H1 (cell line): ENCODE measurements at regions not wholly inside any gene's neighbourhood (a gene's known extent, or its start where the extent isn't known, plus 50 kb on each side); places are given as distances from the start of the nearest gene placed in this dataset.

ENCODE experiments used
- CTCF ChIA-PET: fragments of 300-600 bp; sonication (Branson Sonifier 250); formaldehyde crosslinking; loops from one replicate; lab custom pipeline; 2021; ENCODE audit not compliant: partially characterized antibody; lab: Charles Lee
- POLR2A ChIA-PET: fragments of 300-600 bp; sonication (Branson Sonifier 250); formaldehyde crosslinking; loops from one replicate; lab custom pipeline; 2021; ENCODE audit warnings: inconsistent platforms; ENCODE audit not compliant: partially characterized antibody; lab: Charles Lee
- DNase-seq, 2 experiments: peaks; one replicate each; pipeline versions ENCODE4 v3.0.0 to v3.0.0-alpha.2; 2010 to 2022; ENCODE audit warnings: low spot score in 2 of 2, low read depth in 1 of 2, mixed read lengths in 1 of 2
- FAIRE-seq: peaks from 2 replicates; lab custom pipeline; 2011; peaks lifted over from hg19 to GRCh38; lab: Jason Lieb, UNC
- H2AFZ ChIP-seq: 2 replicates; pipeline ENCODE4 v1.8.1; 2012; ENCODE audit warnings: low read length, inconsistent platforms
- H2AK5ac ChIP-seq: 2 replicates; pipeline ENCODE4 v1.6.1; 2013; ENCODE audit warnings: low read depth, low read length
- H2BK120ac ChIP-seq: replicated peaks from 2 replicates; pipeline ENCODE3; 2013; ENCODE audit warnings: low read depth, low read length, inconsistent platforms
- H2BK12ac ChIP-seq: 2 replicates; pipeline ENCODE4 v1.6.1; 2013; ENCODE audit warnings: low read depth, low read length
- H2BK15ac ChIP-seq: 2 replicates; pipeline ENCODE4 v1.6.1; 2013; ENCODE audit warnings: low read length
- H2BK20ac ChIP-seq: 2 replicates; pipeline ENCODE4 v1.6.1; 2013; ENCODE audit warnings: low read length
- H2BK5ac ChIP-seq: 2 replicates; pipeline ENCODE4 v1.6.1; 2013; ENCODE audit warnings: low read depth, low read length
- H3K14ac ChIP-seq: 2 replicates; pipeline ENCODE4 v1.6.1; 2013; ENCODE audit warnings: inconsistent platforms; ENCODE audit not compliant: insufficient read length
- H3K18ac ChIP-seq: 2 replicates; pipeline ENCODE4 v1.6.1; 2013; ENCODE audit warnings: low read length; ENCODE audit errors: extremely low read depth
- H3K23ac ChIP-seq: 2 replicates; pipeline ENCODE4 v1.6.1; 2013; ENCODE audit warnings: inconsistent platforms; ENCODE audit not compliant: insufficient read length
- H3K23me2 ChIP-seq: 2 replicates; pipeline ENCODE4 v1.6.1; 2013; ENCODE audit warnings: low read depth, low read length
- H3K27ac ChIP-seq: 2 replicates; pipeline ENCODE4 v1.6.1; 2011; ENCODE audit warnings: low read depth, low read length, inconsistent platforms
- H3K27me3 ChIP-seq, 4 experiments: replicated peaks in 1 of 4; 1 replicate in 1 of 4; 2 replicates in 3 of 4; pipeline versions ENCODE4 v1.6.1 to v1.8.1; 2011 to 2013; ENCODE audit warnings: low read length in 3 of 4, mild to moderate bottlenecking in 3 of 4, inconsistent platforms in 2 of 4, mixed read lengths in 2 of 4, moderate library complexity in 1 of 4; ENCODE audit not compliant: control insufficient read depth in 3 of 4, insufficient read depth in 3 of 4; ENCODE audit errors: extremely low read depth in 1 of 4
- H3K36me3 ChIP-seq, 4 experiments: 2 replicates each; pipeline versions ENCODE4 v1.6.1 to v1.8.1; 2011 to 2013; ENCODE audit warnings: mild to moderate bottlenecking in 4 of 4, low read length in 3 of 4, moderate library complexity in 2 of 4, control low read depth in 1 of 4, inconsistent platforms in 1 of 4; ENCODE audit not compliant: insufficient read depth in 4 of 4, control insufficient read depth in 2 of 4
- H3K4ac ChIP-seq: replicated peaks from 2 replicates; pipeline ENCODE3; 2013; ENCODE audit warnings: low read length, low read depth, mixed read lengths, inconsistent platforms; ENCODE audit not compliant: insufficient read length
- H3K4me1 ChIP-seq, 4 experiments: replicated peaks in 1 of 4; 1 replicate in 1 of 4; 2 replicates in 3 of 4; pipeline versions ENCODE4 v1.6.1 to v1.8.1; 2011 to 2013; ENCODE audit warnings: low read length in 3 of 4, inconsistent platforms in 2 of 4, mixed read lengths in 1 of 4; ENCODE audit not compliant: insufficient read depth in 4 of 4, control insufficient read depth in 3 of 4
- H3K4me2 ChIP-seq, 2 experiments: 2 replicates each; pipeline versions ENCODE4 v1.6.1 to v1.8.1; 2011 to 2013; ENCODE audit warnings: low read depth in 2 of 2, low read length in 2 of 2, control low read depth in 1 of 2, inconsistent platforms in 1 of 2, mild to moderate bottlenecking in 1 of 2; ENCODE audit not compliant: insufficient read depth in 1 of 2
- H3K4me3 ChIP-seq, 4 experiments: fragments of 200-600, 300-600 bp in 1 of 4; sonication (generic), shearing (Covaris generic), sonication (Bioruptor Twin) in 1 of 4; 2 replicates each; pipeline versions ENCODE4 v1.5.1 to v1.8.1; 2011 to 2016; ENCODE audit warnings: low read length in 4 of 4, low read depth in 3 of 4, control low read depth in 2 of 4, inconsistent platforms in 2 of 4, mild to moderate bottlenecking in 2 of 4, mixed read lengths in 1 of 4, moderate library complexity in 1 of 4; ENCODE audit not compliant: insufficient read depth in 2 of 4; ENCODE audit errors: extremely low read depth in 1 of 4
- H3K56ac ChIP-seq: replicated peaks from 2 replicates; pipeline ENCODE3; 2013; ENCODE audit warnings: low read depth, mild to moderate bottlenecking, mixed read lengths, low read length, inconsistent platforms; ENCODE audit not compliant: insufficient read length
- H3K79me1 ChIP-seq: 2 replicates; pipeline ENCODE4 v1.6.1; 2013; ENCODE audit warnings: low read depth, low read length, control low read depth
- H3K79me2 ChIP-seq, 2 experiments: 2 replicates each; pipeline versions ENCODE4 v1.6.1 to v1.8.1; 2012 to 2013; ENCODE audit warnings: low read length in 2 of 2, mild to moderate bottlenecking in 2 of 2, inconsistent platforms in 1 of 2; ENCODE audit not compliant: insufficient read depth in 2 of 2, control insufficient read depth in 1 of 2
- H3K9ac ChIP-seq, 4 experiments: replicated peaks in 1 of 4; 1 replicate in 1 of 4; 2 replicates in 3 of 4; pipeline versions ENCODE4 v1.6.1 to v1.8.1; 2011 to 2013; ENCODE audit warnings: low read depth in 3 of 4, low read length in 3 of 4, control low read depth in 2 of 4, mild to moderate bottlenecking in 2 of 4, moderate library complexity in 2 of 4, inconsistent platforms in 1 of 4; ENCODE audit errors: extremely low read depth in 1 of 4
- H3K9me3 ChIP-seq, 2 experiments: 2 replicates each; pipeline versions ENCODE4 v1.6.1 to v1.8.1; 2012 to 2013; ENCODE audit warnings: mild to moderate bottlenecking in 2 of 2, moderate library complexity in 2 of 2, control low read depth in 1 of 2, inconsistent platforms in 1 of 2, low read depth in 1 of 2, low read length in 1 of 2, mixed read lengths in 1 of 2; ENCODE audit not compliant: insufficient read depth in 2 of 2
- H4K20me1 ChIP-seq, 2 experiments: replicated peaks in 1 of 2; 2 replicates each; pipeline versions ENCODE3 to v1.8.1; 2011 to 2013; ENCODE audit warnings: inconsistent platforms in 2 of 2, low read length in 2 of 2, mild to moderate bottlenecking in 1 of 2; ENCODE audit not compliant: insufficient read depth in 2 of 2, control insufficient read depth in 1 of 2
- H4K5ac ChIP-seq: 2 replicates; pipeline ENCODE4 v1.6.1; 2013; ENCODE audit warnings: low read length, low read depth, mixed read lengths, inconsistent platforms; ENCODE audit not compliant: insufficient read length
- H4K8ac ChIP-seq: 2 replicates; pipeline ENCODE4 v1.8.0; 2013; ENCODE audit warnings: mild to moderate bottlenecking, moderate library complexity, low read length, inconsistent platforms; ENCODE audit not compliant: insufficient read depth; ENCODE audit errors: extremely low read depth
- H4K91ac ChIP-seq: replicated peaks from 2 replicates; pipeline ENCODE3; 2013; ENCODE audit warnings: low read length, mixed read lengths, inconsistent platforms; ENCODE audit not compliant: insufficient read length
- EGR1 ChIP-seq: IDR thresholded peaks from 2 replicates; pipeline ENCODE4 v1.6.1; 2011; ENCODE audit warnings: low read depth, low read length, borderline replicate concordance
- GTF2F1 ChIP-seq: IDR thresholded peaks from 2 replicates; pipeline ENCODE4 v1.6.1; 2012; ENCODE audit warnings: low read depth, low read length, improper control_type of control experiment, borderline replicate concordance
- RNF2 ChIP-seq: fragments of 200-900, 300-1000 bp; sonication (generic); IDR thresholded peaks from 2 replicates; pipeline ENCODE4 v1.7.1; 2016; ENCODE audit warnings: borderline replicate concordance, low read depth, mild to moderate bottlenecking, antibody characterized with exemption, low read length; ENCODE audit not compliant: poor library complexity, severe bottlenecking; ENCODE audit errors: missing control alignments
- SIX5 ChIP-seq: IDR thresholded peaks from 2 replicates; pipeline ENCODE4 v1.6.1; 2011; ENCODE audit warnings: mild to moderate bottlenecking, low read depth, low read length
- TEAD4 ChIP-seq: IDR thresholded peaks from 2 replicates; pipeline ENCODE4 v1.6.1; 2012; ENCODE audit warnings: low read depth, low read length, inconsistent platforms, mixed read lengths
- ZNF274 ChIP-seq: IDR thresholded peaks from 2 replicates; pipeline ENCODE4 v1.7.0; 2012; ENCODE audit warnings: low read length, borderline replicate concordance; ENCODE audit errors: extremely low read depth
- WGBS, 2 experiments: shearing (Covaris generic) in 1 of 2; methylation state at CpG; one replicate each; pipeline versions ENCODE4 v1.1.6 to v1.1.7; 2013 to 2015; ENCODE audit warnings: low lambda C conversion rate in 2 of 2, mixed read lengths in 2 of 2, inconsistent platforms in 1 of 2, low coverage in 1 of 2, missing lambda C conversion rate in 1 of 2; ENCODE audit not compliant: insufficient replicate concordance in 2 of 2, insufficient coverage in 1 of 2, insufficient read length in 1 of 2; ENCODE audit errors: extremely low coverage in 1 of 2, missing lambda C conversion rate in 1 of 2; 5-methylcytosine and 5-hydroxymethylcytosine counted together
- TF ChIP-seq, protein P1 (sequence below): IDR thresholded peaks from 2 replicates; pipeline ENCODE4 v1.6.1; 2011; ENCODE audit warnings: low read length, improper control_type of control experiment

DNA sequence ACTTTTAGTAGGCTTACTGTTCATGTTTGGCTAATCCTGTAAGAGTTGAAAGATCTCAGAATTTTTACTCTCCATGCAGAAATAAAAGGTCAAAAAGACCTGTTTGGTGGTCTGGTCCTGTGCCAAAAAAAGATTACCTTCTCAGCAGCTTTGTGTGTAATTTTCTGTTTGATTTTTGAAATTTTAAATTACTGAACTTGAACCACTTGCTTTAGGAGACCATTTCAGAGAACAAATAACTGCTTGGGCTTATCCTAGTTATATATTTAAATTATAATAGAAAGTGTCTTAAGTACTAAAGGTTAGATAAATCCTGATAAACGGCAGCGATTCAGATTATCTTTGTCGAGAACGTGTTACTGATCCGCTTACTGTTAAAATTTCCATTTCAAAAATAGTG is 118.3 kb upstream of the GRIK2 start:
- 88% methylated on average over 5 of the region's 5 CpGs; no CpG with 5 or more reads in 1 of the 2 experiments for WGBS, 2 experiments
- ChIA-PET POLR2A (no interaction called here), CTCF (interaction anchor here (0.6 kb wide), 1 partner anchor 13 kb away, joined by 3 read pairs; no protein-coding TSS in a partner anchor)
- no peak for FAIRE-seq
- no peaks in the 10 kb centered on the region for H3K79me1 ChIP-seq
- no peak overlapping the region for H3K4me3 ChIP-seq
- H3K56ac ChIP-seq: no peak overlapping the region
- no peak overlapping the region for H2BK120ac ChIP-seq
- H3K4me1 ChIP-seq: no peaks in the 10 kb centered on the region
- no peak overlapping the region for H2BK5ac ChIP-seq
- no peak overlapping the region for H3K18ac ChIP-seq
- no peak overlapping the region for H3K23ac ChIP-seq
- H4K20me1 ChIP-seq: no peaks in the 10 kb centered on the region
- no peak overlapping the region for H2BK12ac ChIP-seq
- H2AFZ ChIP-seq: no peak overlapping the region
- H4K5ac ChIP-seq: no peak overlapping the region
- no peaks in the 10 kb centered on the region for H3K36me3 ChIP-seq
- H3K27ac ChIP-seq: no peak overlapping the region
- H2AK5ac ChIP-seq: no peak overlapping the region
- H3K79me2 ChIP-seq: no peaks in the 10 kb centered on the region
- no peak overlapping the region for H2BK15ac ChIP-seq
- no peak overlapping the region for H3K14ac ChIP-seq
- TF ChIP-seq TEAD4 (no peak), ZNF274 (no peak), SIX5 (no peak), EGR1 (no peak), GTF2F1 (no peak), RNF2 (no peak)
- TF ChIP-seq, protein P1, sequence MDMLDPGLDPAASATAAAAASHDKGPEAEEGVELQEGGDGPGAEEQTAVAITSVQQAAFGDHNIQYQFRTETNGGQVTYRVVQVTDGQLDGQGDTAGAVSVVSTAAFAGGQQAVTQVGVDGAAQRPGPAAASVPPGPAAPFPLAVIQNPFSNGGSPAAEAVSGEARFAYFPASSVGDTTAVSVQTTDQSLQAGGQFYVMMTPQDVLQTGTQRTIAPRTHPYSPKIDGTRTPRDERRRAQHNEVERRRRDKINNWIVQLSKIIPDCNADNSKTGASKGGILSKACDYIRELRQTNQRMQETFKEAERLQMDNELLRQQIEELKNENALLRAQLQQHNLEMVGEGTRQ: no peak
- no peak overlapping the region for H4K91ac ChIP-seq
- no peak overlapping the region for H3K4ac ChIP-seq
- H3K9me3 ChIP-seq: no peaks in the 10 kb centered on the region
- DNase-seq: no peak
- H3K27me3 ChIP-seq: no peaks in the 10 kb centered on the region
- no peaks in the 10 kb centered on the region; the same call in 1 of the 2 replicates for H3K23me2 ChIP-seq
- no peak overlapping the region for H3K4me2 ChIP-seq
- H2BK20ac ChIP-seq: no peak overlapping the region
- H4K8ac ChIP-seq: no peak overlapping the region
- no peak overlapping the region for H3K9ac ChIP-seq
